IMR-90 (cell line): ENCODE measurements at regions not wholly inside any gene's neighbourhood (a gene's known extent, or its start where the extent isn't known, plus 50 kb on each side); places are given as distances from the start of the nearest gene placed in this dataset.

Experiments
- ATAC-seq: fragments of 200-7000 bp; cut with Tn5 transposase; 2 replicates; pipeline ENCODE4 v1.9.1; 2020; ENCODE audit warnings: low read depth, mild to moderate bottlenecking, moderate library complexity
- BruUV-seq: library from RNA; stranded (reverse); fragments of 400-500 nt; replicated peaks from 2 replicates; lab custom pipeline; 2021; lab: Mats Ljungman, UMichigan
- CTCF ChIA-PET: fragments of 300-600 bp; formaldehyde crosslinking; extraction: SDS; loops from one replicate; lab custom pipeline; 2021; ENCODE audit warnings: antibody characterized with exemption; lab: Yijun Ruan, JAX
- POLR2A ChIA-PET: fragments of 300-600 bp; sonication (Branson Sonifier 250); formaldehyde crosslinking; loops from one replicate; lab custom pipeline; 2022; ENCODE audit warnings: antibody characterized with exemption; ENCODE audit not compliant: unreplicated experiment; lab: Charles Lee
- DNase-seq: peaks from one replicate; pipeline ENCODE4 v3.0.0; 2013
- H2AFZ ChIP-seq: replicated peaks from 2 replicates; pipeline ENCODE3; 2013; ENCODE audit warnings: low read length, mild to moderate bottlenecking; ENCODE audit not compliant: poor library complexity
- H2AK5ac ChIP-seq: 2 replicates; pipeline ENCODE4 v1.6.1; 2013; ENCODE audit warnings: low read depth, low read length, inconsistent platforms
- H2AK9ac ChIP-seq: replicated peaks from 2 replicates; pipeline ENCODE3; 2013; ENCODE audit warnings: mild to moderate bottlenecking, low read depth, low read length, moderate library complexity; ENCODE audit not compliant: poor library complexity
- H2BK120ac ChIP-seq: 2 replicates; pipeline ENCODE4 v1.6.1; 2013; ENCODE audit warnings: low read depth, low read length, inconsistent platforms
- H2BK15ac ChIP-seq: 3 replicates; pipeline ENCODE4 v1.6.1; 2013; ENCODE audit warnings: low read depth, low read length, inconsistent platforms
- H2BK20ac ChIP-seq: 2 replicates; pipeline ENCODE4 v1.6.1; 2013; ENCODE audit warnings: low read depth, mild to moderate bottlenecking, inconsistent platforms, low read length, moderate library complexity
- H2BK5ac ChIP-seq: 2 replicates; pipeline ENCODE4 v1.6.1; 2013; ENCODE audit warnings: mild to moderate bottlenecking, low read depth, low read length, inconsistent platforms; ENCODE audit not compliant: poor library complexity, severe bottlenecking
- H3K14ac ChIP-seq: replicated peaks from 2 replicates; pipeline ENCODE4 v1.6.1; 2013; ENCODE audit warnings: low read depth, low read length, inconsistent platforms
- H3K18ac ChIP-seq: 2 replicates; pipeline ENCODE4 v1.6.1; 2013; ENCODE audit warnings: low read depth, low read length, control low read depth
- H3K23ac ChIP-seq: 2 replicates; pipeline ENCODE4 v1.6.1; 2013; ENCODE audit warnings: low read depth, low read length, inconsistent platforms
- H3K27ac ChIP-seq: 2 replicates; pipeline ENCODE4 v1.5.1; 2013; ENCODE audit warnings: mild to moderate bottlenecking, control low read depth, low read length; ENCODE audit not compliant: insufficient read depth
- H3K27me3 ChIP-seq: 2 replicates; pipeline ENCODE4 v1.6.1; 2013; ENCODE audit warnings: low read length; ENCODE audit not compliant: control insufficient read depth, insufficient read depth
- H3K36me3 ChIP-seq: 2 replicates; pipeline ENCODE4 v1.6.1; 2013; ENCODE audit warnings: low read length, mixed read lengths; ENCODE audit not compliant: control insufficient read depth, insufficient read depth
- H3K4ac ChIP-seq: 2 replicates; pipeline ENCODE4 v1.6.1; 2013; ENCODE audit warnings: low read depth, low read length, inconsistent platforms
- H3K4me1 ChIP-seq: 2 replicates; pipeline ENCODE4 v1.6.1; 2013; ENCODE audit warnings: low read length, mixed read lengths; ENCODE audit not compliant: control insufficient read depth, insufficient read depth
- H3K4me2 ChIP-seq: 2 replicates; pipeline ENCODE4 v1.6.1; 2013; ENCODE audit warnings: low read depth, mild to moderate bottlenecking, control low read depth, low read length, moderate library complexity
- H3K4me3 ChIP-seq: 2 replicates; pipeline ENCODE4 v1.5.1; 2013; ENCODE audit warnings: low read depth, mild to moderate bottlenecking, control low read depth, low read length, moderate library complexity; ENCODE audit not compliant: insufficient read depth
- H3K56ac ChIP-seq: 2 replicates; pipeline ENCODE4 v1.6.1; 2013; ENCODE audit warnings: low read length, inconsistent platforms; ENCODE audit not compliant: insufficient read depth; ENCODE audit errors: extremely low read depth
- H3K79me1 ChIP-seq, 2 experiments: 2 replicates each; pipeline ENCODE4 v1.6.1; 2013; ENCODE audit warnings: low read length in 2 of 2, inconsistent platforms in 1 of 2, low read depth in 1 of 2
- H3K9ac ChIP-seq: 2 replicates; pipeline ENCODE4 v1.6.1; 2013; ENCODE audit warnings: low read depth, low read length, control low read depth
- H3K9me1 ChIP-seq: 2 replicates; pipeline ENCODE4 v1.6.1; 2013; ENCODE audit warnings: low read length, inconsistent platforms; ENCODE audit not compliant: insufficient read depth
- H3K9me3 ChIP-seq: 2 replicates; pipeline ENCODE4 v1.6.1; 2013; ENCODE audit warnings: low read length; ENCODE audit not compliant: control insufficient read depth, insufficient read depth
- H4K20me1 ChIP-seq: 2 replicates; pipeline ENCODE4 v1.6.1; 2013; ENCODE audit warnings: low read length, inconsistent platforms; ENCODE audit not compliant: insufficient read depth
- H4K5ac ChIP-seq: 2 replicates; pipeline ENCODE4 v1.6.1; 2013; ENCODE audit warnings: mild to moderate bottlenecking, low read depth, low read length, control low read depth
- H4K8ac ChIP-seq, 2 experiments: 2 replicates each; pipeline ENCODE4 v1.6.1; 2013; ENCODE audit warnings: low read depth in 2 of 2, low read length in 2 of 2, control low read depth in 1 of 2, inconsistent platforms in 1 of 2
- H4K91ac ChIP-seq: 2 replicates; pipeline ENCODE4 v1.6.1; 2013; ENCODE audit warnings: low read depth, low read length, inconsistent platforms; ENCODE audit not compliant: insufficient read depth
- RCOR1 ChIP-seq: IDR thresholded peaks from 2 replicates; pipeline ENCODE4 v1.6.1; 2012; ENCODE audit warnings: mild to moderate bottlenecking, low read length, improper control_type of control experiment; ENCODE audit not compliant: insufficient replicate concordance
- WGBS, 2 experiments: methylation state at CpG; one replicate each; pipeline versions ENCODE4 v1.1.5 to v1.1.7; 2013; ENCODE audit warnings: missing lambda C conversion rate in 2 of 2; ENCODE audit not compliant: insufficient read length in 1 of 2; ENCODE audit errors: extremely low coverage in 2 of 2; 5-methylcytosine and 5-hydroxymethylcytosine counted together
- dilution Hi-C: fragments of 300-500 bp; cut with HindIII; formaldehyde crosslinking; loops from one replicate; pipeline ENCODE4 v1.14.3; 2018; ENCODE audit warnings: low sequenced_read_pairs; ENCODE audit not compliant: unreplicated experiment
- in situ Hi-C: fragments of 300-500 bp; cut with MboI; formaldehyde crosslinking; loops from 3 replicates; pipeline ENCODE4 v1.14.3; 2019; ENCODE audit warnings: low sequenced_read_pairs, inconsistent platforms, mixed read lengths
- intact Hi-C: fragments of 100-400 bp; cut with micrococcal nuclease; formaldehyde crosslinking; loops from 2 replicates; pipeline ENCODE4 v1.10.0; 2022

DNA sequence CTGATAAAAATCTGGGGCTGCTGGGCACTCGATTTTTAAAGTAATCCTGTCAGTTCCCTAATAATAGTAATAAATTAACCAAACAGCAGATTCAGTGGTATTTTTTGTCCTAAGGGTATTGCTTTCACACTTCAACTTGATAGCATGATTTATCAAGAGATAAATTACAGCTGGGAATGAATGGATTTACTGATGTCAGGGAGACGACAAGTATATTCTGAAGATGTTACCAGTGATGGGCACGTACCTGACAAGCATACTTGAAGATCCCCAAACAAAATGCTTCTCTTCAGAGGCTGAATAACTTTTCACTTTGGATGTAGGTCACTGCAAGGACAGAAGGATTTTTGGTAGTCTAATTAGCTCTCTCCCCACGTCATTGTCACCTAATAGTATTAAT lies 82.0 kb downstream of the OLFM4 start:
- Histone ChIP-seq H4K5ac (no peak overlapping the region), H3K27me3 (no peaks in the 10 kb centered on the region), H4K20me1 (no peaks in the 10 kb centered on the region), H3K56ac (no peak overlapping the region), H2AK5ac (no peak overlapping the region), H3K4me2 (no peak overlapping the region), H2BK120ac (no peak overlapping the region), H2BK5ac (no peak overlapping the region), H3K27ac (no peak overlapping the region), H2AFZ (no peak overlapping the region), H4K91ac (no peak overlapping the region), H3K36me3 (no peaks in the 10 kb centered on the region), H2BK20ac (no peak overlapping the region), H3K4me1 (no peaks in the 10 kb centered on the region), H3K9ac (no peak overlapping the region), H4K8ac (no peak overlapping the region), H3K4ac (no peak overlapping the region), H2BK15ac (no peak overlapping the region), H3K4me3 (no peak overlapping the region), H3K14ac (no peak overlapping the region), H3K23ac (no peak overlapping the region), H2AK9ac (no peak overlapping the region), H3K79me1 (no peaks in the 10 kb centered on the region), H3K9me1 (no peaks in the 10 kb centered on the region), H3K9me3 (0 out of 2 replicates have a peak, but pooled peaks cover 9% of the 10 kb centered on the region), H3K18ac (no peak overlapping the region)
- ChIA-PET CTCF (no interaction called here), POLR2A (no interaction called here)
- WGBS, 2 experiments = no CpG with 5 or more reads among the region's 4 CpGs
- dilution Hi-C loops = no loop called here
- BruUV-seq = no TSS peak
- ATAC-seq = no peak
- TF ChIP-seq RCOR1 = no peak
- in situ Hi-C loops = no loop called here
- intact Hi-C loops = no loop called here
- no peak for DNase-seq
